MM.1S (cell line): ENCODE measurements at regions not wholly inside any gene's neighbourhood (a gene's known extent, or its start where the extent isn't known, plus 50 kb on each side); places are given as distances from the start of the nearest gene placed in this dataset.

Experiments
- DNase-seq: peaks from one replicate; pipeline ENCODE4 v3.0.0-alpha.2; 2015
- H2AFZ ChIP-seq: fragments of 300-600 bp; sonication (generic); 2 replicates; pipeline ENCODE4 v1.6.0; 2016; ENCODE audit warnings: antibody characterized with exemption, low read length
- H3F3A ChIP-seq: fragments of 300-600 bp; sonication (generic); 2 replicates; pipeline ENCODE4 v1.6.1; 2016; ENCODE audit warnings: mild to moderate bottlenecking, antibody characterized with exemption, low read length, moderate library complexity, mixed read lengths; ENCODE audit not compliant: insufficient read depth
- H3K27ac ChIP-seq: fragments of 300-600 bp; sonication (generic); 2 replicates; pipeline ENCODE4 v1.5.1; 2016; ENCODE audit warnings: mild to moderate bottlenecking, low read length
- H3K27me3 ChIP-seq: fragments of 300-600 bp; sonication (generic); replicated peaks from 2 replicates; pipeline ENCODE4 v1.6.0; 2016; ENCODE audit warnings: low read length; ENCODE audit not compliant: insufficient read depth
- H3K36me3 ChIP-seq: fragments of 300-600 bp; sonication (generic); replicated peaks from 2 replicates; pipeline ENCODE4 v1.6.1; 2016; ENCODE audit warnings: mild to moderate bottlenecking, low read length, mixed read lengths; ENCODE audit not compliant: insufficient read depth
- H3K4me1 ChIP-seq: fragments of 300-600 bp; sonication (generic); 2 replicates; pipeline ENCODE4 v1.6.1; 2016; ENCODE audit warnings: low read length, mixed read lengths
- H3K4me2 ChIP-seq: fragments of 300-600 bp; sonication (generic); 2 replicates; pipeline ENCODE4 v1.6.0; 2016; ENCODE audit warnings: low read depth, low read length
- H3K4me3 ChIP-seq: fragments of 300-600 bp; sonication (generic); 2 replicates; pipeline ENCODE4 v1.5.1; 2016; ENCODE audit warnings: low read length, mixed read lengths
- H3K79me2 ChIP-seq: fragments of 300-600 bp; sonication (generic); 2 replicates; pipeline ENCODE4 v1.6.1; 2016; ENCODE audit warnings: mixed run types, low read length, mixed read lengths
- H3K9ac ChIP-seq: fragments of 300-600 bp; sonication (generic); 2 replicates; pipeline ENCODE4 v1.6.1; 2016; ENCODE audit warnings: low read length, mixed read lengths
- H3K9me2 ChIP-seq: fragments of 300-600 bp; sonication (generic); replicated peaks from 2 replicates; pipeline ENCODE4 v1.6.1; 2016; ENCODE audit warnings: mild to moderate bottlenecking, low read length, mixed read lengths; ENCODE audit not compliant: insufficient read depth
- H3K9me3 ChIP-seq: fragments of 300-600 bp; sonication (generic); replicated peaks from 2 replicates; pipeline ENCODE4 v1.6.1; 2016; ENCODE audit warnings: mild to moderate bottlenecking, low read length, mixed read lengths; ENCODE audit not compliant: insufficient read depth
- H4K20me1 ChIP-seq: fragments of 300-600 bp; sonication (generic); 2 replicates; pipeline ENCODE4 v1.6.1; 2016; ENCODE audit warnings: mild to moderate bottlenecking, low read length, moderate library complexity, mixed read lengths; ENCODE audit not compliant: insufficient read depth
- EZH2 ChIP-seq: fragments of 300-600 bp; sonication (generic); optimal IDR thresholded peaks from 2 replicates; pipeline ENCODE3; 2017; ENCODE audit warnings: low read depth, mild to moderate bottlenecking, antibody characterized with exemption, low read length, mixed read lengths
- EZH2phosphoT487 ChIP-seq: fragments of 300-600 bp; sonication (generic); IDR thresholded peaks from 2 replicates; pipeline ENCODE4 v1.6.1; 2018; ENCODE audit warnings: antibody characterized with exemption, low read length
- TF ChIP-seq, protein P1 (sequence below): fragments of 300-600 bp; sonication (generic); IDR thresholded peaks from 2 replicates; pipeline ENCODE4 v1.5.1; 2016; ENCODE audit warnings: antibody characterized with exemption, low read length, mixed read lengths

- no peak overlapping the region for H3K4me3 ChIP-seq
- H3K27ac ChIP-seq = no peak overlapping the region
- H3K4me1 ChIP-seq = no peaks in the 10 kb centered on the region
- no peak overlapping the region for H2AFZ ChIP-seq
- no peaks in the 10 kb centered on the region for H3K27me3 ChIP-seq
- no peak for TF ChIP-seq EZH2
- TF ChIP-seq, protein P1, sequence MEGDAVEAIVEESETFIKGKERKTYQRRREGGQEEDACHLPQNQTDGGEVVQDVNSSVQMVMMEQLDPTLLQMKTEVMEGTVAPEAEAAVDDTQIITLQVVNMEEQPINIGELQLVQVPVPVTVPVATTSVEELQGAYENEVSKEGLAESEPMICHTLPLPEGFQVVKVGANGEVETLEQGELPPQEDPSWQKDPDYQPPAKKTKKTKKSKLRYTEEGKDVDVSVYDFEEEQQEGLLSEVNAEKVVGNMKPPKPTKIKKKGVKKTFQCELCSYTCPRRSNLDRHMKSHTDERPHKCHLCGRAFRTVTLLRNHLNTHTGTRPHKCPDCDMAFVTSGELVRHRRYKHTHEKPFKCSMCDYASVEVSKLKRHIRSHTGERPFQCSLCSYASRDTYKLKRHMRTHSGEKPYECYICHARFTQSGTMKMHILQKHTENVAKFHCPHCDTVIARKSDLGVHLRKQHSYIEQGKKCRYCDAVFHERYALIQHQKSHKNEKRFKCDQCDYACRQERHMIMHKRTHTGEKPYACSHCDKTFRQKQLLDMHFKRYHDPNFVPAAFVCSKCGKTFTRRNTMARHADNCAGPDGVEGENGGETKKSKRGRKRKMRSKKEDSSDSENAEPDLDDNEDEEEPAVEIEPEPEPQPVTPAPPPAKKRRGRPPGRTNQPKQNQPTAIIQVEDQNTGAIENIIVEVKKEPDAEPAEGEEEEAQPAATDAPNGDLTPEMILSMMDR = no peak
- TF ChIP-seq EZH2phosphoT487 = no peak
- H3K9me2 ChIP-seq = no peaks in the 10 kb centered on the region
- no peak for DNase-seq
- H4K20me1 ChIP-seq = no peaks in the 10 kb centered on the region
- H3K4me2 ChIP-seq = no peak overlapping the region
- no peaks in the 10 kb centered on the region for H3F3A ChIP-seq
- no peak overlapping the region for H3K9ac ChIP-seq
- no peaks in the 10 kb centered on the region for H3K9me3 ChIP-seq
- no peaks in the 10 kb centered on the region for H3K36me3 ChIP-seq
- H3K79me2 ChIP-seq = no peaks in the 10 kb centered on the region
These were observed 194.6 kb downstream of the ATXN7L3B start for GRCh38 chr12:74732164-74732784.

DNA sequence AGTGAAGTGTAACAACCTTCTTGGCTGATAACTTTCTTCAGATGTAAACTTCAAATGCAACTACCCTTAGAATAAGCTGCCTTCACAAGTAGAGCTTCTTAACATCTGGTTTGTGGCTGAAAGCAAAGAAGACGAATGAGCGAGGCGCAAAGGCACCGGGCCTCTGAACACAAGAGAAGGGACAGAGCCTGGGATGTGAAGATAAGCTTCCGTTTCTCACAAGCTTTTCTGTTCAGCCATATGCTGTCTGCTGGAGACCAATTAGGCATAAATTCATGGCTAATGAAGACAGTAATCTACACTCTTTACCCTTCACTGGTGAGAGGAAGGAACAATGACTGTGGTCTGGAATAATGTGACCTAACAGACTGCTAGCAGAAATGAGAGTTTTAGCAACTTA, 195.2 kb downstream of the ATXN7L3B start:
- no peaks in the 10 kb centered on the region for H4K20me1 ChIP-seq
- no peaks in the 10 kb centered on the region for H3K27me3 ChIP-seq
- H3K9ac ChIP-seq = no peak overlapping the region
- no peak for DNase-seq
- H3K36me3 ChIP-seq = no peaks in the 10 kb centered on the region
- no peaks in the 10 kb centered on the region for H3F3A ChIP-seq
- H2AFZ ChIP-seq = no peak overlapping the region
- no peak overlapping the region for H3K27ac ChIP-seq
- no peaks in the 10 kb centered on the region for H3K4me1 ChIP-seq
- no peaks in the 10 kb centered on the region for H3K9me2 ChIP-seq
- TF ChIP-seq EZH2phosphoT487 = no peak
- TF ChIP-seq EZH2 = no peak
- TF ChIP-seq, protein P1 = no peak
- no peak overlapping the region for H3K4me2 ChIP-seq
- H3K9me3 ChIP-seq = no peaks in the 10 kb centered on the region
- no peak overlapping the region for H3K4me3 ChIP-seq
- no peaks in the 10 kb centered on the region for H3K79me2 ChIP-seq

DNA sequence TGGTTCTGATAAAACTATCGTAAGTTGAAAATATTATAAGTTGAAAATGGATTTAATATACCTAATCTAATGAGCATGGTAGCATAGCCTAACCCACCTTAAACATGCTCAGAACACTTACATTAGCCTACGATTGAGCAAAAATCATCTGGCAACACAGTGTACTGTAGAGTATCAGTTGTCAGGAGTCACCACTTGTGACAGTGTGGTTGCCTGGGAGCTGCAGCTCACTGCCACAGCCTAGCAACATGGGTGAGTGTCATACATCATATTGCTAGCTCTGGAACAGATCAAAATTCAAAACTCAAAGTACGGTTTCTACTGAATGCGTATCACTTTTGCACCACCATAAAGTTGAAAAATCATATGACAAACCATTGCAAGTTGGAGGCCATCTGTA, 203.5 kb downstream of the ATXN7L3B start:
- no peak overlapping the region for H2AFZ ChIP-seq
- H3K4me1 ChIP-seq = no peaks in the 10 kb centered on the region
- no peaks in the 10 kb centered on the region for H3K27me3 ChIP-seq
- H3F3A ChIP-seq = no peaks in the 10 kb centered on the region
- no peaks in the 10 kb centered on the region for H3K79me2 ChIP-seq
- H3K9me3 ChIP-seq = no peaks in the 10 kb centered on the region
- no peaks in the 10 kb centered on the region; the same call in 1 of the 2 replicates for H3K9me2 ChIP-seq
- no peak overlapping the region for H3K27ac ChIP-seq
- no peak for DNase-seq
- H4K20me1 ChIP-seq = no peaks in the 10 kb centered on the region
- TF ChIP-seq EZH2phosphoT487 = no peak
- TF ChIP-seq, protein P1 = no peak
- no peak for TF ChIP-seq EZH2
- H3K36me3 ChIP-seq = no peaks in the 10 kb centered on the region
- H3K4me3 ChIP-seq = no peak overlapping the region
- H3K9ac ChIP-seq = no peak overlapping the region
- no peak overlapping the region for H3K4me2 ChIP-seq
